K562 (cell line): ENCODE measurements at regions not wholly inside any gene's neighbourhood (a gene's known extent, or its start where the extent isn't known, plus 50 kb on each side); places are given as distances from the start of the nearest gene placed in this dataset.

Experiments
- ATAC-seq: fragments of 200-7000 bp; cut with Tn5 transposase; 3 replicates; pipeline ENCODE4 v1.9.1; 2020; ENCODE audit warnings: moderate library complexity
- BruUV-seq: library from RNA; stranded (reverse); fragments of 400-500 nt; replicated peaks from 2 replicates; lab custom pipeline; 2021; lab: Mats Ljungman, UMichigan
- CTCF ChIA-PET: fragments of 300-600 bp; formaldehyde crosslinking; extraction: SDS; loops from one replicate; lab custom pipeline; 2021; ENCODE audit warnings: low intra/inter-chr PET ratio; lab: Yijun Ruan, JAX
- POLR2A ChIA-PET: fragments of 300-600, 350-650 bp; sonication (Branson Sonifier 250); formaldehyde crosslinking; extraction: SDS; loops from one replicate; lab custom pipeline; 2021; ENCODE audit warnings: antibody characterized with exemption, inconsistent platforms; lab: Yijun Ruan, JAX
- DNase-seq, 4 experiments: peaks; one replicate each; pipeline versions ENCODE4 v3.0.0 to v3.0.0-alpha.2; 2011 to 2018; ENCODE audit warnings: low spot score in 3 of 4, mixed read lengths in 3 of 4; ENCODE audit errors: extremely low read depth in 1 of 4
- FAIRE-seq: peaks from 2 replicates; lab custom pipeline; 2011; peaks lifted over from hg19 to GRCh38; lab: Jason Lieb, UNC
- H2AFZ ChIP-seq: 2 replicates; pipeline ENCODE4 v1.6.0; 2011; ENCODE audit warnings: low read depth, low read length, control low read depth, inconsistent platforms
- H3K27ac ChIP-seq: fragments of 200-600 bp; 3 replicates; pipeline ENCODE4 v1.8.0; 2011; ENCODE audit warnings: low read depth, mild to moderate bottlenecking, control low read depth, inconsistent platforms, low read length, moderate library complexity, mixed read lengths; ENCODE audit errors: extremely low read depth
- H3K27me3 ChIP-seq, 2 experiments: fragments of 300-600 bp in 1 of 2; 2 replicates in 1 of 2; 3 replicates in 1 of 2; pipeline versions ENCODE4 v1.6.0 to v1.8.0; 2011; ENCODE audit warnings: inconsistent platforms in 2 of 2, low read length in 2 of 2, mild to moderate bottlenecking in 1 of 2, mixed read lengths in 1 of 2, moderate library complexity in 1 of 2; ENCODE audit not compliant: control insufficient read depth in 2 of 2, insufficient read depth in 2 of 2
- H3K36me3 ChIP-seq: fragments of 300-600 bp; 3 replicates; pipeline ENCODE4 v1.8.0; 2011; ENCODE audit warnings: mild to moderate bottlenecking, low read length, inconsistent platforms; ENCODE audit not compliant: control insufficient read depth, insufficient read depth
- H3K4me1 ChIP-seq, 2 experiments: fragments of 200-600 bp in 1 of 2; replicated peaks in 1 of 2; 2 replicates in 1 of 2; 3 replicates in 1 of 2; pipeline versions ENCODE4 v1.5.1 to v1.8.0; 2011; ENCODE audit warnings: inconsistent platforms in 2 of 2, low read length in 2 of 2, mild to moderate bottlenecking in 1 of 2, mixed read lengths in 1 of 2, moderate library complexity in 1 of 2; ENCODE audit not compliant: control insufficient read depth in 2 of 2, insufficient read depth in 2 of 2
- H3K4me2 ChIP-seq: 2 replicates; pipeline ENCODE4 v1.6.1; 2011; ENCODE audit warnings: low read length, control low read depth, inconsistent platforms, mixed read lengths; ENCODE audit not compliant: insufficient read depth
- H3K4me3 ChIP-seq: fragments of 200-600 bp; sonication (generic), shearing (Covaris generic); 2 replicates; pipeline ENCODE4 v1.5.1; 2016; ENCODE audit warnings: control low read depth, inconsistent platforms
- H3K79me2 ChIP-seq: fragments of 200-600 bp; 3 replicates; pipeline ENCODE4 v1.8.0; 2011; ENCODE audit warnings: low read length, inconsistent platforms; ENCODE audit not compliant: control insufficient read depth, insufficient read depth
- H3K9ac ChIP-seq, 2 experiments: 2 replicates each; pipeline versions ENCODE4 v1.6.0 to v1.6.1; 2011; ENCODE audit warnings: low read depth in 2 of 2, low read length in 2 of 2, control low read depth in 1 of 2, inconsistent platforms in 1 of 2, mild to moderate bottlenecking in 1 of 2, mixed read lengths in 1 of 2; ENCODE audit not compliant: insufficient read depth in 1 of 2
- H3K9me1 ChIP-seq: one replicate; pipeline ENCODE4 v1.6.0; 2011; ENCODE audit warnings: inconsistent platforms, mild to moderate bottlenecking, low read length, moderate library complexity; ENCODE audit not compliant: control insufficient read depth, insufficient read depth
- H3K9me3 ChIP-seq: replicated peaks from 2 replicates; pipeline ENCODE4 v1.5.1; 2011; ENCODE audit warnings: low read depth, low read length, inconsistent platforms; ENCODE audit not compliant: control insufficient read depth, insufficient read depth
- H4K20me1 ChIP-seq: replicated peaks from 2 replicates; pipeline ENCODE4 v1.6.1; 2011; ENCODE audit warnings: low read length, inconsistent platforms, mixed read lengths; ENCODE audit not compliant: control insufficient read depth, insufficient read depth
- BRD9 ChIP-seq: fragments of 450-650 bp; IDR thresholded peaks from 2 replicates; pipeline ENCODE4 v1.6.1; 2018; ENCODE audit warnings: low read depth; ENCODE audit not compliant: partially characterized antibody
- CBX3 ChIP-seq, 2 experiments: IDR thresholded peaks; 1 replicate in 1 of 2; 2 replicates in 1 of 2; pipeline ENCODE4 v1.6.1; 2012; ENCODE audit warnings: inconsistent platforms in 2 of 2, low read length in 2 of 2, borderline replicate concordance in 1 of 2, control low read depth in 1 of 2
- CUX1 ChIP-seq: fragments of 200-800 bp; sonication (Bioruptor generic); IDR thresholded peaks from 2 replicates; pipeline ENCODE4 v1.6.1; 2016; ENCODE audit warnings: missing genetic modification characterization, missing compliant biosample characterization
- HIVEP1 ChIP-seq: fragments of 250-450 bp; sonication (Bioruptor Pico); IDR thresholded peaks from 2 replicates; pipeline ENCODE4 v1.4.0; 2020; ENCODE audit warnings: mild to moderate bottlenecking
- ILK ChIP-seq: fragments of 450-650 bp; IDR thresholded peaks from 2 replicates; pipeline ENCODE4 v1.6.1; 2016; ENCODE audit warnings: missing genetic modification characterization, low read depth, mild to moderate bottlenecking, missing compliant biosample characterization, moderate library complexity, borderline replicate concordance
- MCM3 ChIP-seq: fragments of 450-650 bp; IDR thresholded peaks from 2 replicates; pipeline ENCODE4 v1.6.1; 2016
- NFATC3 ChIP-seq: fragments of 450-650 bp; IDR thresholded peaks from 2 replicates; pipeline ENCODE4 v1.6.1; 2017; ENCODE audit warnings: mild to moderate bottlenecking
- PCBP2 ChIP-seq: fragments of 200-400 bp; formaldehyde crosslinking; IDR thresholded peaks from 2 replicates; pipeline ENCODE4 v1.6.1; 2018; ENCODE audit warnings: low read length, low read depth, mild to moderate bottlenecking, moderate library complexity; ENCODE audit not compliant: poor library complexity, severe bottlenecking
- PYGO2 ChIP-seq: fragments of 450-650 bp; IDR thresholded peaks from 2 replicates; pipeline ENCODE4 v1.6.1; 2016; ENCODE audit warnings: mild to moderate bottlenecking, missing genetic modification characterization, moderate library complexity, missing compliant biosample characterization
- TAF9B ChIP-seq: fragments of 450-650 bp; IDR thresholded peaks from 2 replicates; pipeline ENCODE4 v1.6.1; 2018; ENCODE audit warnings: mild to moderate bottlenecking; ENCODE audit not compliant: partially characterized antibody
- TRIM28 ChIP-seq: fragments of 450-650 bp; IDR thresholded peaks from 2 replicates; pipeline ENCODE4 v1.6.1; 2017
- YY1 ChIP-seq, 3 experiments: IDR thresholded peaks; 2 replicates each; pipeline ENCODE4 v1.6.1; 2011; ENCODE audit warnings: low read length in 2 of 3, mild to moderate bottlenecking in 2 of 3, moderate library complexity in 2 of 3, borderline replicate concordance in 1 of 3, control low read depth in 1 of 3, low read depth in 1 of 3; ENCODE audit not compliant: insufficient read depth in 3 of 3, insufficient replicate concordance in 2 of 3, control insufficient read depth in 1 of 3, insufficient read length in 1 of 3; ENCODE audit errors: extremely low read depth in 1 of 3
- ZFX ChIP-seq: sonication (generic); formaldehyde crosslinking; IDR thresholded peaks from 2 replicates; pipeline ENCODE4 v1.8.0; 2022; ENCODE audit warnings: mild to moderate bottlenecking, missing genetic modification reagents, moderate library complexity
- ZNF655 ChIP-seq: fragments of 250-450 bp; sonication (Bioruptor Pico); IDR thresholded peaks from 2 replicates; pipeline ENCODE4 v1.5.0; 2021
- WGBS: fragments of 100-300 bp; shearing (Covaris generic); methylation state at CpG from one replicate; pipeline ENCODE4 v1.1.6; 2016; ENCODE audit warnings: low coverage, mixed read lengths; ENCODE audit not compliant: insufficient coverage; ENCODE audit errors: missing lambda C conversion rate; 5-methylcytosine and 5-hydroxymethylcytosine counted together
- in situ Hi-C: fragments of 300-500 bp; cut with MboI; formaldehyde crosslinking; loops from 4 replicates; pipeline ENCODE4 v1.15.0; 2018; ENCODE audit warnings: inconsistent platforms, mixed read lengths
- intact Hi-C: fragments of 100-400 bp; cut with micrococcal nuclease; formaldehyde crosslinking; loops from 2 replicates; pipeline ENCODE4 v1.14.2; 2022

GRCh38 chr10:10314626-10315025 is 703.0 kb upstream of the CELF2 start:
- in situ Hi-C loops (no loop called here), intact Hi-C loops (no loop called here)
- FAIRE-seq (no peak), DNase-seq (no peak), ATAC-seq (no peak)
- no peak overlapping the region for H2AFZ ChIP-seq
- H3K4me1 ChIP-seq = no peaks in the 10 kb centered on the region
- no peak overlapping the region for H3K9ac ChIP-seq
- 3% methylated on average over 2 of the region's 2 CpGs for WGBS
- H3K4me2 ChIP-seq = no peak overlapping the region
- no peaks in the 10 kb centered on the region for H3K36me3 ChIP-seq
- H3K4me3 ChIP-seq = no peak overlapping the region
- BruUV-seq = no TSS peak
- H3K9me1 ChIP-seq = no peaks in the 10 kb centered on the region
- no peaks in the 10 kb centered on the region for H3K27me3 ChIP-seq
- H3K27ac ChIP-seq = no peak overlapping the region
- ChIA-PET CTCF (no interaction called here), POLR2A (no interaction called here)
- H3K79me2 ChIP-seq = no peaks in the 10 kb centered on the region
- no peaks in the 10 kb centered on the region for H3K9me3 ChIP-seq
- TF ChIP-seq ZFX (CRISPR knock-in tag) = no peak
- no peak for TF ChIP-seq CBX3 (IDR thresholded peaks at IDR 0.05; ENCODE audit: borderline replicate concordance in 1 of 2, low read length in 2 of 2)
- no peak for TF ChIP-seq PYGO2 (tag)
- TF ChIP-seq ILK (tag) = no peak
- TF ChIP-seq HIVEP1 = no peak
- TF ChIP-seq BRD9 = no peak
- TF ChIP-seq CUX1 (CRISPR knock-in tag) = no peak
- no peak for TF ChIP-seq PCBP2
- TF ChIP-seq TRIM28 = no peak
- no peak for TF ChIP-seq YY1 (IDR thresholded peaks at IDR 0.05; ENCODE audit: borderline replicate concordance in 1 of 3, control insufficient read depth in 1 of 3, extremely low read depth in 1 of 3, insufficient read depth in 3 of 3, insufficient read length in 1 of 3, insufficient replicate concordance in 2 of 3, low read depth in 1 of 3, low read length in 2 of 3)
- no peak for TF ChIP-seq MCM3
- TF ChIP-seq NFATC3 = no peak
- TF ChIP-seq TAF9B = no peak
- TF ChIP-seq ZNF655 = no peak
- H4K20me1 ChIP-seq = no peaks in the 10 kb centered on the region
